ELF-1 (cell line): ENCODE measurements at regions not wholly inside any gene's neighbourhood (a gene's known extent, or its start where the extent isn't known, plus 50 kb on each side); places are given as distances from the start of the nearest gene placed in this dataset.
"Not testable (repeated sequence)": the region's sequence is repeated elsewhere in the genome, so short reads cannot be mapped to it uniquely, and the experiment has no call there.

Experiments
- DNase-seq: peaks from one replicate; pipeline ENCODE4 v3.0.0-alpha.2; 2016; ENCODE audit warnings: low read depth, low spot score

- no peak for DNase-seq
Observed at GRCh38 chr2:236370847-236371409, 106.7 kb upstream of the ASB18 start.

DNA sequence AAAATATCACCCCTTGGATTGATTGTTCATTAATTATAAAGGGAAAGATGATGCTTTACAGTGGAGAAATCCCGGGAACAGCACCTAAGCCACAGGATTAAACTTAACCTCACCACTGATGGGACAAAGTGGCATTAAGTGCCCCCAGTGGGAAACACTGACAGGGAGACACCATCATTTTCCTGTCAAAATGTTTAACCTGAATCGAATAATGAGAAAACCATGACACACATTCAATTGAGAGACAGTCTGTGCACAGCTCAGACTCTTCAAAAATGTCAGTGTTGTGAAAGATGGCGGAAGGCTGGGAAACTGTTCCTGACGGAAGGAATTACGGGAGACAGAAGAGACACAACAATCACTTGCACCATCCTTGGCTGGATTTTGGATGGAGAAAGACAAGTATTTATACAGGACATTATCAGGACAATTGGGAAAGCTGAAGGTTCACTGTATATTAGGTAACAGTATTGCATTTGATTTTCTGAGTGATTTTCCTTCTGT, 111.8 kb upstream of the ASB18 start:
- no peak for DNase-seq

DNA sequence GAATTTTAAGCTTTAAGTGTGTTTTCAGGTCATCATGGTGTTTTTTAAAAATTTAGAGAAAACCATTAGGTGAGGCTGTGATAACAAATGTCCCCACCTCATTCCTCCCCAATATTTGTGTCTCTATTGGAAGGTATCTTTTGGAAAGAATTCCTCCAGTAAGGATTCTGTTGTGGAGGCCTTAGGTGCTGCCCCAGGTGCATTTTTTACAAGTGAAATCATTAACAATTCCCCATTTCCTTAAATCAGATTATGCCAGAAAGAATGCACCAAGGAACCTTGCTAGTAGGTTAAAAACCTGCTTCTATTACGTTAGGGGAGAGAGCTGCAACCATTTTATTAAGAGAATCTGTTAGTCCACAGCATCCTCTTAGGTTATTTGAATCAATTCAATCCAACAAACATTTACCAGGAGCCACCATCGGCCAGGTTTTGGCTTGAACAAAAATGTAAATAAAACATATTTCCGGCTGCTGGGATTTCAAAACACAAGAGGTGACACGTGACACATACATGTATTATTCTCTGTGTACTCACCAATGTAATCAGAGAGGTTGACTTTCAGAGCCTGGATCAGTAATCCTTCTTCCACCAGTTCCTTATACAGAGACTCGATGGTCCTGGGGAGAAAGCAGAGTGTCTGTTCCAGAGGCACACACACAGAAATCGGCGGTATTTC, 112.5 kb upstream of the ASB18 start:
- peak; percentile 1 for DNase-seq

GRCh38 chr2:236380051-236380612, 115.9 kb upstream of the ASB18 start:
- peak; percentile 0 for DNase-seq

DNA sequence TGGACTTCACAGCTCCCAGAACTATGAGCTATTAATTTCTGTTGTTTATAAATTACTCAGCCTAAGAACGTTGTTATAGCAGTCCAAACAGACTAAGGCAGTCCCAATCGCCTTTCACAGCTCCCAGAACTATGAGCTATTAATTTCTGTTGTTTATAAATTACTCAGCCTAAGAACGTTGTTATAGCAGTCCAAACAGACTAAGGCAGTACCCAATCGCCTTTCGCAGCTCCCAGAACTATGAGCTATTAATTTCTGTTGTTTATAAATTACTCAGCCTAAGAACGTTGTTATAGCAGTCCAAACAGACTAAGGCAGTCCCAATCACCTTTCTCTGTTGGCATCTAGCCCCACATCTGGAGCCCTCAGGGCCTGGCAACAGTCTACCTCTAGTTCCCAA, 117.0 kb upstream of the ASB18 start:
- DNase-seq: not testable (repeated sequence)

GRCh38 chr2:236389284-236390216, 125.3 kb upstream of the ASB18 start:
- not testable (repeated sequence) for DNase-seq

- DNase-seq: no peak
Observed at GRCh38 chr2:236393101-236393500, 128.9 kb upstream of the ASB18 start.

DNA sequence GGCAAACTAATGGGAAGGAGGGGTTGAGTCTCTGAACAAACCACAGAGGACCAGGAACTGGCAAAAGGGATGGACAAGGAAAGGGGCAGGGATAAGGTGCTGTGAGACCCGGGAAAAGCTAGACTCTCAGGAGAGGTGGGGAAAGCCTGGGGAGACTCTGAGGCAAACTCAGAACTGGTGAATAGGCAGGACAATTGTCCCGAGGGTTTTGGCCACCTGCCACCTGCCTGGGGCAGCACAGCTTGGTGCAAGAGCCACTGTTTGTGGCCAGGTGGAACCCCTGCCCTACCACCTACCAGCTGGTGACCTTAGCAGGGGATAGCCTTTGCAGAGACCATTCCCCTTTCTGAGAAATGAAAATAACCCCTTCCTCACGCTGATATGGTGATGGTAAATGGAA, 129.4 kb upstream of the ASB18 start:
- no peak for DNase-seq

GRCh38 chr2:236394571-236394970, 130.4 kb upstream of the ASB18 start:
- DNase-seq: no peak

- no peak for DNase-seq
Observed at GRCh38 chr2:236395067-236395466, 130.9 kb upstream of the ASB18 start.

DNA sequence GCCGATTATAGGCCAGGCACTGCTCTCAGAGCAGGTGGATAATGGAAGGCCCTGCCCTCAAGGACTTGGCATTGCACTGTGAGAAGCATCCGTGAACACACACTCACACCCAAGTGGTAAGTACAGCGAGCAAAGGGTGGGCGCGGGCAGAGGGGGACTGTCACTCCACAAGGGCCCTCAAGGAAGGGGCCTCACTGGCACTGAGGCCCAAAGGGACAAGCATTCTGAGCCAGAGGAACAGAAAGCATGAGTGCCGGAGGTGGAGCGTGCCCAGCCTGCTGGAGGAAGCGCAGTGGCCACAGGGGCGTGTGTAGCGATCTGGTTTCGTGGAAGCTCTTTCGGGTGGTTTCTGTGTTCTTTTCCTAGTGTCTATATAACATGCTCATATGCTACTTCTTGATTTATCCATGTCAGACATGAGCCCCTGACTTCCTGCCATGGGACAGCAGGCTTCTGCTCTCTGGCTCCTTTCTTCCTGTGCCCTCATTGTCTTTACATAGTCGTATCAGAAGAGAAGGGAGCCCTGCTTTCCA, 132.7 kb upstream of the ASB18 start:
- no peak for DNase-seq

DNA sequence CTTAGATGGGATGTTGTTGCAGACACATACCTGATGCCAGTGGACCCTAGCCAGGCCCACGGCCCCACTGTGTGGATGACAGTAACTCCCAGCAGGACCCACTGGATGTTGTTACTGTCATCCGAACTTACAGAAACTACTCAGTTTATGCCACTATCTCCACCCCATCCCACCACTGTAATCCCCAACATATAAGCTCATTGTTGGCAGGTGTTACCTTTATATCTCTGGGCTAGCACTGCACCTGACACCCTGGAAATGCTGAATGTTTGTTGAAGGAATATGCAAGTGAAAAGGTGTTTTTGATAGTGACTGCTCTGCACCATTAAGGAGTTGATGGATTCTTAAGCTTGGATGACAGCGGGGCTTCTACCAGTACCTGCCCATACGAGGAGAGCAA, 133.5 kb upstream of the ASB18 start:
- DNase-seq: no peak

- no peak for DNase-seq
Observed at GRCh38 chr2:236399409-236399808, 135.2 kb upstream of the ASB18 start.

GRCh38 chr2:236400046-236400574, 135.9 kb upstream of the ASB18 start:
- DNase-seq: no peak

- DNase-seq: no peak
Observed at GRCh38 chr2:236400594-236401360, 136.6 kb upstream of the ASB18 start.

GRCh38 chr2:236402033-236402790, 138.0 kb upstream of the ASB18 start:
- DNase-seq: no peak

DNA sequence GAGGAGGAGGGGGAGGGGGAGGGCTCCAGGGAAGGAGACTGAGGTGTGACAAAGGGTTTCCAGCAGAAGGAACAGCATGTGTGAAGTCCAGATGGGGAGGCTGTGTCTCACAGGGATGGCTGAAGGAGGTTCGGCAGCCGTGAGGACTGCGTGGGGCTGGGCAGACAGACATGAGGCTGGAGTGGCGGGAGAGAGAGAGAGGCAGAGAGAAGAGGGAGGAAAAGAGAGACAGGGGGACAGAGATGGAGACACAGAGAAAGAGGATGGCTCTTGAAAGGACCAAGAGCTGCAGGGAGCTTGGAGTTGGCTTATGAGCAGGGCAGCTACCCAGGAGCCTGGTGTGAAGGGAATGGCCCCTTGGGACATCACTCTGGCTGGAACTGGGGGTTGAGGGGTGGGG, 138.9 kb upstream of the ASB18 start:
- DNase-seq: no peak

DNA sequence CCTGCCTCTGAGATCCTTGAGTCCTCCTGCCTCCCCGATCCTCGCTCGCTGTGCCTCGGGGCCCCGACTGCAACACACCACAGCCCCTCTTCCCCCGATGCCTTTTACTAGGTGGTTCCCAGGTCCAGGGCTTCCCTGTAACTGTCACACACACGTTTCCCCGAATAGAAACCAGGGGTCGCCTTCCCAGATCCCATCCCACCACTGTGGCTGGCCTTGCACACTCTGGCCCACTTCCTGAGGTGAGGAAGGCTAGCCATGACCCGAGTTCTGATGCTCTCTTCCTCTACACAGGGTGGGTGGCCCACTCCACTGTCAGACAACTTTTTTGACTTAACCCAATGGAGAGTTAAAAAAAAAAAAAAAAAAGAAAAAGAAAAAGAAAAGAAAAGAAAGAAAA, 139.6 kb upstream of the ASB18 start:
- DNase-seq: no peak

GRCh38 chr2:236404346-236404745, 140.1 kb upstream of the ASB18 start:
- DNase-seq: no peak

- DNase-seq: no peak
Observed at GRCh38 chr2:236405357-236405756, 141.2 kb upstream of the ASB18 start.
